Mesenchymal stem cell (in vitro differentiated cells and primary cell): ENCODE measurements at regions not wholly inside any gene's neighbourhood (a gene's known extent, or its start where the extent isn't known, plus 50 kb on each side); places are given as distances from the start of the nearest gene placed in this dataset.

Experiments
- DNase-seq: peaks from one replicate; pipeline ENCODE4 v3.0.0-alpha.2; 2013
- H2AFZ ChIP-seq: one replicate; pipeline ENCODE4 v1.6.1; 2013; ENCODE audit warnings: low read depth, mild to moderate bottlenecking, control low read depth, inconsistent platforms, low read length, moderate library complexity
- H2AK5ac ChIP-seq: 2 replicates; pipeline ENCODE4 v1.6.1; 2013; ENCODE audit warnings: low read length, moderate library complexity, mild to moderate bottlenecking, inconsistent platforms; ENCODE audit not compliant: severe bottlenecking
- H2BK120ac ChIP-seq: one replicate; pipeline ENCODE4 v1.6.1; 2013; ENCODE audit warnings: low read depth, mild to moderate bottlenecking, inconsistent platforms, low read length, moderate library complexity
- H2BK12ac ChIP-seq, 2 experiments: one replicate each; pipeline ENCODE4 v1.6.1; 2013; ENCODE audit warnings: inconsistent platforms in 2 of 2, low read length in 2 of 2, mild to moderate bottlenecking in 2 of 2, moderate library complexity in 2 of 2, control low read depth in 1 of 2
- H2BK15ac ChIP-seq: one replicate; pipeline ENCODE4 v1.6.1; 2013; ENCODE audit warnings: mild to moderate bottlenecking, low read depth, inconsistent platforms; ENCODE audit not compliant: poor library complexity, severe bottlenecking
- H2BK5ac ChIP-seq: 2 replicates; pipeline ENCODE4 v1.6.1; 2013; ENCODE audit warnings: low read depth, mild to moderate bottlenecking, low read length, control low read depth, inconsistent platforms; ENCODE audit not compliant: poor library complexity, severe bottlenecking
- H3K14ac ChIP-seq, 2 experiments: one replicate each; pipeline ENCODE4 v1.6.1; 2013; ENCODE audit warnings: inconsistent platforms in 2 of 2, low read length in 2 of 2, control low read depth in 1 of 2, mild to moderate bottlenecking in 1 of 2, moderate library complexity in 1 of 2
- H3K18ac ChIP-seq, 2 experiments: one replicate each; pipeline ENCODE4 v1.6.1; 2013; ENCODE audit warnings: inconsistent platforms in 2 of 2, low read length in 2 of 2, control low read depth in 1 of 2, low read depth in 1 of 2, mild to moderate bottlenecking in 1 of 2
- H3K23ac ChIP-seq, 2 experiments: one replicate each; pipeline ENCODE4 v1.6.1; 2013; ENCODE audit warnings: inconsistent platforms in 2 of 2, low read length in 2 of 2, mild to moderate bottlenecking in 2 of 2, moderate library complexity in 2 of 2, control low read depth in 1 of 2
- H3K27ac ChIP-seq: 2 replicates; pipeline ENCODE4 v1.5.1; 2013; ENCODE audit warnings: mild to moderate bottlenecking, moderate library complexity, low read length, control low read depth, inconsistent platforms; ENCODE audit not compliant: poor library complexity, severe bottlenecking
- H3K27me3 ChIP-seq, 2 experiments: 2 replicates each; pipeline versions ENCODE4 v1.6.1 to v1.7.0; 2013; ENCODE audit warnings: low read length in 2 of 2, mild to moderate bottlenecking in 2 of 2, moderate library complexity in 2 of 2, control low read depth in 1 of 2, inconsistent platforms in 1 of 2; ENCODE audit not compliant: control insufficient read depth in 1 of 2, insufficient read depth in 1 of 2
- H3K36me3 ChIP-seq, 2 experiments: 2 replicates each; pipeline versions ENCODE4 v1.6.1 to v1.7.0; 2013; ENCODE audit warnings: low read length in 2 of 2, control low read depth in 1 of 2, inconsistent platforms in 1 of 2, low read depth in 1 of 2, mild to moderate bottlenecking in 1 of 2; ENCODE audit not compliant: insufficient read depth in 2 of 2, control insufficient read depth in 1 of 2
- H3K4ac ChIP-seq, 2 experiments: one replicate each; pipeline ENCODE4 v1.6.1; 2013; ENCODE audit warnings: inconsistent platforms in 2 of 2, low read length in 2 of 2, mild to moderate bottlenecking in 2 of 2, moderate library complexity in 2 of 2, control low read depth in 1 of 2, low read depth in 1 of 2
- H3K4me1 ChIP-seq: 2 replicates; pipeline ENCODE4 v1.6.1; 2013; ENCODE audit warnings: low read depth, low read length, control low read depth; ENCODE audit not compliant: control insufficient read depth, insufficient read depth
- H3K4me2 ChIP-seq: 2 replicates; pipeline ENCODE4 v1.6.1; 2013; ENCODE audit warnings: low read length, mild to moderate bottlenecking, inconsistent platforms; ENCODE audit not compliant: poor library complexity, severe bottlenecking
- H3K4me3 ChIP-seq, 2 experiments: 2 replicates each; pipeline versions ENCODE4 v1.5.1 to v1.7.0; 2013; ENCODE audit warnings: low read length in 2 of 2, mild to moderate bottlenecking in 2 of 2, control low read depth in 1 of 2, low read depth in 1 of 2; ENCODE audit not compliant: insufficient read depth in 1 of 2
- H3K79me1 ChIP-seq: replicated peaks from 2 replicates; pipeline ENCODE4 v1.6.1; 2013; ENCODE audit warnings: mild to moderate bottlenecking, control low read depth, low read length, inconsistent platforms; ENCODE audit not compliant: poor library complexity, severe bottlenecking
- H3K9ac ChIP-seq: 2 replicates; pipeline ENCODE4 v1.7.0; 2013; ENCODE audit warnings: mild to moderate bottlenecking, low read length, moderate library complexity
- H3K9me3 ChIP-seq: 2 replicates; pipeline ENCODE4 v1.7.0; 2013; ENCODE audit warnings: mild to moderate bottlenecking, low read length; ENCODE audit not compliant: control insufficient read depth
- H4K8ac ChIP-seq: one replicate; pipeline ENCODE4 v1.6.1; 2013; ENCODE audit warnings: inconsistent platforms, mild to moderate bottlenecking, low read length, moderate library complexity
- H4K91ac ChIP-seq: one replicate; pipeline ENCODE4 v1.6.1; 2013; ENCODE audit warnings: mild to moderate bottlenecking, low read length, inconsistent platforms
- WGBS: methylation state at CpG from one replicate; pipeline ENCODE4 v1.1.7; 2013; ENCODE audit warnings: mixed read lengths; 5-methylcytosine and 5-hydroxymethylcytosine counted together

- H4K91ac ChIP-seq, result peak overlapping the region; percentile 86
- no peak overlapping the region for H3K27ac ChIP-seq
- peak overlapping the region in 1 of 2 experiments; percentile 49 for H3K14ac ChIP-seq
- DNase-seq, result peak; percentile 80
- no peak overlapping the region for H3K23ac ChIP-seq
- H2BK5ac ChIP-seq, result no peak overlapping the region
- peak overlapping the region; percentile 51 for H2BK120ac ChIP-seq
- no peaks in the 10 kb centered on the region for H3K9me3 ChIP-seq
- no peaks in the 10 kb centered on the region for H3K36me3 ChIP-seq
- peak overlapping the region; percentile 34 for H2AFZ ChIP-seq
- H4K8ac ChIP-seq, result peak overlapping the region; percentile 67
- H3K4me1 ChIP-seq, result peaks cover 14% of the 10 kb centered on the region
- peak overlapping the region; percentile 32 for H3K4me2 ChIP-seq
- no peak overlapping the region for H3K4me3 ChIP-seq
- H2BK15ac ChIP-seq, result no peak overlapping the region
- peak overlapping the region; percentile 61 to 83 for H2BK12ac ChIP-seq
- H2AK5ac ChIP-seq, result peak overlapping the region; percentile 5
- whole genome bisulfite sequencing, result 48% methylated on average over 15 of the region's 20 CpGs
- H3K27me3 ChIP-seq, result peaks cover 0 to 8% of the 10 kb centered on the region in 2 experiments
- H3K18ac ChIP-seq, result peak overlapping the region; percentile 50 to 73
- H3K4ac ChIP-seq, result peak overlapping the region; percentile 24 to 82
- H3K79me1 ChIP-seq, result no peaks in the 10 kb centered on the region
- no peak overlapping the region for H3K9ac ChIP-seq
Observed at GRCh38 chr3:72310419-72311380, 525.8 kb upstream of the PROK2 start.

GRCh38 chr3:72309661-72310418, 524.9 kb upstream of the PROK2 start:
- WGBS, result 85% methylated on average over 10 of the region's 11 CpGs
- Histone ChIP-seq H2BK15ac (peak overlapping the region; percentile 33), H3K4me1 (peaks cover 14% of the 10 kb centered on the region), H3K9ac (no peak overlapping the region), H3K4me2 (no peak overlapping the region), H2BK5ac (no peak overlapping the region), H3K79me1 (no peaks in the 10 kb centered on the region), H4K8ac (peak overlapping the region; percentile 67), H2AFZ (no peak overlapping the region), H2AK5ac (no peak overlapping the region), H3K14ac (no peak overlapping the region), H3K4ac (peak overlapping the region; percentile 67 to 71), H3K18ac (peak overlapping the region in 1 of 2 experiments; percentile 73), H3K36me3 (no peaks in the 10 kb centered on the region), H3K23ac (no peak overlapping the region), H2BK12ac (peak overlapping the region in 1 of 2 experiments; percentile 91), H2BK120ac (peak overlapping the region; percentile 71), H3K4me3 (no peak overlapping the region), H3K9me3 (no peaks in the 10 kb centered on the region), H3K27me3 (peaks cover 0 to 17% of the 10 kb centered on the region in 2 experiments), H4K91ac (peak overlapping the region; percentile 43), H3K27ac (no peak overlapping the region)
- DNase-seq, result no peak

- Histone ChIP-seq H2AK5ac (no peak overlapping the region), H3K23ac (no peak overlapping the region), H4K91ac (no peak overlapping the region), H2BK120ac (no peak overlapping the region), H2BK5ac (no peak overlapping the region), H3K36me3 (no peaks in the 10 kb centered on the region), H3K4ac (no peak overlapping the region), H3K14ac (no peak overlapping the region), H3K79me1 (no peaks in the 10 kb centered on the region), H3K9ac (no peak overlapping the region), H3K4me2 (no peak overlapping the region), H3K9me3 (no peaks in the 10 kb centered on the region), H3K27ac (no peak overlapping the region), H3K4me3 (no peak overlapping the region), H4K8ac (no peak overlapping the region), H2BK12ac (no peak overlapping the region), H3K4me1 (peaks cover 17% of the 10 kb centered on the region), H3K18ac (no peak overlapping the region), H2BK15ac (no peak overlapping the region), H3K27me3 (peaks cover 0 to 29% of the 10 kb centered on the region in 2 experiments), H2AFZ (no peak overlapping the region)
- no peak for DNase-seq
- 100% methylated on average over 2 of the region's 2 CpGs for WGBS
Observed at GRCh38 chr3:72308641-72309040, 523.7 kb upstream of the PROK2 start.
